Stimulated activated CD8-positive, alpha-beta memory T cell treated with anti-CD3 and anti-CD28 coated beads, Interleukin-4, amount 100 ng/mL, for 48 hours (primary cell): ENCODE measurements at regions not wholly inside any gene's neighbourhood (a gene's known extent, or its start where the extent isn't known, plus 50 kb on each side); places are given as distances from the start of the nearest gene placed in this dataset.
"Not testable (repeated sequence)": the region's sequence is repeated elsewhere in the genome, so short reads cannot be mapped to it uniquely, and the experiment has no call there.

ENCODE experiments used
- DNase-seq: peaks from one replicate; pipeline ENCODE4 v3.0.0-alpha.2; 2020

- no peak for DNase-seq
These were observed 198.3 kb downstream of the CASP12 start for GRCh38 chr11:104699981-104700380.

- no peak for DNase-seq
These were observed 203.2 kb downstream of the CASP12 start for GRCh38 chr11:104695065-104695463.

GRCh38 chr11:104694259-104695064 is 203.8 kb downstream of the CASP12 start:
- DNase-seq = no peak

- DNase-seq = no peak
These were observed 205.5 kb downstream of the CASP12 start for GRCh38 chr11:104692751-104693150.

GRCh38 chr11:104691129-104691528 is 207.1 kb downstream of the CASP12 start:
- no peak for DNase-seq

GRCh38 chr11:104690241-104690640 is 208.0 kb downstream of the CASP12 start:
- no peak for DNase-seq

GRCh38 chr11:104688731-104689130 is 209.5 kb downstream of the CASP12 start:
- no peak for DNase-seq

- DNase-seq = no peak
These were observed 216.1 kb downstream of the CASP12 start for GRCh38 chr11:104682206-104682605.

GRCh38 chr11:104679258-104679657 is 219.0 kb downstream of the CASP12 start:
- no peak for DNase-seq

- DNase-seq = no peak
These were observed 219.9 kb downstream of the CASP12 start for GRCh38 chr11:104678408-104678807.

GRCh38 chr11:104677069-104677468 is 221.2 kb downstream of the CASP12 start:
- not testable (repeated sequence) for DNase-seq

- DNase-seq = no peak
These were observed 225.4 kb downstream of the CASP12 start for GRCh38 chr11:104672897-104673296.

GRCh38 chr11:104668797-104669463 is 229.3 kb downstream of the CASP12 start:
- DNase-seq = no peak

GRCh38 chr11:104666624-104667023 is 231.6 kb downstream of the CASP12 start:
- no peak for DNase-seq

- DNase-seq = no peak
These were observed 232.6 kb downstream of the CASP12 start for GRCh38 chr11:104665641-104666040.

- DNase-seq = no peak
These were observed 234.8 kb downstream of the CASP12 start for GRCh38 chr11:104663190-104664140.

- DNase-seq = no peak
These were observed 236.4 kb downstream of the CASP12 start for GRCh38 chr11:104661901-104662300.

- DNase-seq = no peak
These were observed 236.8 kb downstream of the CASP12 start for GRCh38 chr11:104661471-104661870.

- DNase-seq = no peak
These were observed 240.1 kb downstream of the CASP12 start for GRCh38 chr11:104658177-104658576.

- DNase-seq = no peak
These were observed 241.2 kb downstream of the CASP12 start for GRCh38 chr11:104657083-104657482.

GRCh38 chr11:104655066-104655465 is 243.2 kb downstream of the CASP12 start:
- no peak for DNase-seq

GRCh38 chr11:104654181-104654813 is 244.0 kb downstream of the CASP12 start:
- no peak for DNase-seq

GRCh38 chr11:104653407-104653806 is 244.9 kb downstream of the CASP12 start:
- DNase-seq = no peak
